OCI-M1 (cell line): ENCODE measurements at regions not wholly inside any gene's neighbourhood (a gene's known extent, or its start where the extent isn't known, plus 50 kb on each side); places are given as distances from the start of the nearest gene placed in this dataset.

Source experiments
- DNase-seq: peaks from one replicate; lab custom pipeline; 2025; lab: John Stamatoyannopoulos, UW

GRCh38 chr15:91556926-91557325, 296.6 kb upstream of the SLCO3A1 start:
- no peak for DNase-seq

- peak; percentile 41 for DNase-seq
Measured at GRCh38 chr15:91559066-91559465, 294.4 kb upstream of the SLCO3A1 start.

- DNase-seq = no peak
Measured at GRCh38 chr15:91561371-91562100, 292.0 kb upstream of the SLCO3A1 start.

GRCh38 chr15:91562698-91563097, 290.8 kb upstream of the SLCO3A1 start:
- DNase-seq = no peak

- DNase-seq = no peak
Measured at GRCh38 chr15:91564631-91565030, 288.9 kb upstream of the SLCO3A1 start.

DNA sequence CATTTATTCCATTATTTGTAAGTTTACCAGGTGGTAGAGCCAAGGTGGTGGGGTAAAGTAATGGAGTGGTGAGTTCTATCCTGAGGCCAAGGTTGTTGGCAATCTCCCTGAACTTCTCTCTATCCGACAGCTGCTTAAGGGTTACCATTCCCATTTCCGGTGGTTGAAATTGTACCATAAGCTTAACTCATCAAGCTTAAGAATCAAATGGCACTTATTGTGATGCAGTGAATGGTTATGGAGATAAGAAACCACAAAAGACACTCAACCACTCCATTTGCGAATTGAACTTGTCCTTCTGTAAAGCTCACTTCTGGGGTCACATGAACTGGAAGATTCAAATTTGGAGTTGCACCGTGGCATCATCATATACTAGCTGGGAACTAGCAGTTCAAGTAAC, 287.4 kb upstream of the SLCO3A1 start:
- peak; percentile 78 for DNase-seq

DNA sequence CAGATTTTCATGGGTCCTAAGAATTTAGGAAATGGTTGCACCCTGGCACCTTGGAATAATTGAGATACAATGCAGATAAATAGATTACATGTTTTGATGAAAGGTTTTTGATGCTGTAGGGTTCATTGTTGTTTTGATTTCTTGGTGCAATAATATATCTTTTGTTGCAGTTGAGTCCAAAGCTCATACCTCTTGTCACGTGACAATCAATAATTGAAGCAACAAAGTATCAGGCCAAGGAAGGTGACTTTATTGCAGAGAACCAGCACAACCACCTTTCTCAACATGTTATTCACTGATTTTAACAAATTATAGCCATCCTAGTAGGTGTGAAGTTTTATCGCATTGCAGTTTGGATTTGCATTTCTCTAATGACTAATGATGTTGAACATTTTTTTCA, 285.5 kb upstream of the SLCO3A1 start:
- DNase-seq = no peak

DNA sequence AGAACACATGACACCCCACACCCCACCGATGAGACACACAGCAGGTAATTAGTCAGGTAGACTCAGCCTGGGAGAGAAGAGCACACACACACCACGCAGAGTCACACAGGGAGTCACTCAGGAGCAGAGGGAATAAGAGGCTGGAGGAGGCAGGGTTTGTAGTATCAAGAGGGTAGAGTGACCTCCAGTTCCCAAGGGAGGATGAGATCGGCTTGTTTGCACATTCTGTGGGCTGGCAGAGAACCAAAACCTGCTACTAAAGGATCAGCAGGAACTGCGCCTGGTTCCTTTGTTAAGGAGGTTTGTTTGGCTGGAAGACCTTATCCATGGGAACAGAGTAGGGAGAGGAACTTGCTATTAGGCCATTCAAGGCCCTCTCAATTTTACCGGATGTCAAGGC, 281.4 kb upstream of the SLCO3A1 start:
- DNase-seq = no peak

DNA sequence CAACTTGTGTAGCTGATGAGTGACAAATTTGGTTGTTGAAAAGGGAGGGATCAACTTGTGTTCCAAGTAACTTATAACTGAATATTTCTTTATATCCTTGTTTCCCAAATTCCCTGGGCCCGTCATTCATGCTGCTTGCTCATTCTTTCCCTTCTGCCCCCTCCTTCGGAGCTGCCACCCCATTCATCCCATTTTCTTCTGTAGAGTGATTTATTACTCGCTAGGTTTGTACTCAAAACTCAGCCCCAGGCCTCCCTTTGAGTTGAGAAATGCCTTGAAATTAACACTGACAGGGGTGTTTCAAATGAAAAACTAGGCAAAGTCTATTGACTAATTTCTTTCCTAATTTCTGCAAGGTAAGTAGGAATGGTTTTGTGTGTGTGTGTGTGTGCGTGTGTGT, 277.4 kb upstream of the SLCO3A1 start:
- DNase-seq = no peak

- DNase-seq = no peak
Measured at GRCh38 chr15:91578511-91578910, 275.0 kb upstream of the SLCO3A1 start.

- DNase-seq = no peak
Measured at GRCh38 chr15:91584895-91585294, 268.6 kb upstream of the SLCO3A1 start.

GRCh38 chr15:91586560-91586959, 266.9 kb upstream of the SLCO3A1 start:
- no peak for DNase-seq

GRCh38 chr15:91589360-91589759, 264.1 kb upstream of the SLCO3A1 start:
- no peak for DNase-seq

DNA sequence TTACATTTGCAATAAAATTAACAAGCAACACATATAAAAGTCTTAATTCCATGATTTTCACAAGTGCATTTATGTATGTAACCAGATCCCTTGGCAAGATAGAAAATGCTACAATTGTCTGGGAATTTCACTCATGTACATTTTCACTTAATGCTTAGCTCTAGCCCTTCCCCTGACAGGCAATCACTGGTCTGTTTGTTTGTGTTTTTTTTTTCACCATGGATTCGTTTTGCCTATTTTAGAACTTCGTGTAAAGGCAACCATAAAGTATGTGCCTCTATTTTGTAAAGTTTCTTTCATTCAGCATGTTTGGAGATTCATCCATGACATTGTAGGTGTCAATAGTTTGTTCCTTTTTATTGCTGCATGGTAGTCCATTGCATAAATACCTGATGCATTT, 260.9 kb upstream of the SLCO3A1 start:
- no peak for DNase-seq

DNA sequence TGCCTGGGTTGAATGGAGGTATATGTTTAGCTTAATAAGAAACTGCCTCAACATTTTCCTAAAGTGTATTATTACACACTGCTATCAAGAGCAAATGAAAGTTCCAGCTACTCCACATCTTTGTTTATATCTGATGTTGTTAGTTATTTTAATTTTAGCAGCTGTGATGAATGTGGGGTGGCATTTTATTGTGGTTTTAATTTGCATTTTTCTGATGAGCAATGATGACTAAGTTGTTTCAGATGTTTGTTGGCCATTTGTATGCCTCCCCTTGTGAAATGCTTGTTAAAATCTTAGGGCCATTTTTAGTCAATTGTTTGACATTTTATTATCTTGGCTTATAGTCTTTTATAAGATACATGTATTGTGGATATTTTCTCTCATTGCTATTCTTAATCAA, 260.4 kb upstream of the SLCO3A1 start:
- no peak for DNase-seq

DNA sequence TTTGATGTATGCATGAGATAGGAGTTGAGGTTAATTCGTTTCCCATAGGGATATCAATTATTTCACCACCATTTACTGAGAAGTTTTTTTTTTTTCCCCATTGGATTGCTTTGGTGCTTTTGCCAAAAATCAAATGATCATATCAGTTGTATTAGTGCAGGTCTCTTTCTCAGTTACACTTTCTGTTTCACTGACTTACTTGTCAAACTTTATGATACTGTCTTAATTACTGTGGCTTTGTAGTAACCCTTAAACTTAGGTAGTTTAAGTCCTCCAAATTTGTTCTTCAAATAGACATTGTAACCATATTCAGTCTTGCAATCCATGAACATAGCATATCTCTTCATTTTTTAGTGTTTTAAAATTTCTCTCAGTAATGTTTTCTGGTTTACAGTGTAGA, 259.9 kb upstream of the SLCO3A1 start:
- no peak for DNase-seq

DNA sequence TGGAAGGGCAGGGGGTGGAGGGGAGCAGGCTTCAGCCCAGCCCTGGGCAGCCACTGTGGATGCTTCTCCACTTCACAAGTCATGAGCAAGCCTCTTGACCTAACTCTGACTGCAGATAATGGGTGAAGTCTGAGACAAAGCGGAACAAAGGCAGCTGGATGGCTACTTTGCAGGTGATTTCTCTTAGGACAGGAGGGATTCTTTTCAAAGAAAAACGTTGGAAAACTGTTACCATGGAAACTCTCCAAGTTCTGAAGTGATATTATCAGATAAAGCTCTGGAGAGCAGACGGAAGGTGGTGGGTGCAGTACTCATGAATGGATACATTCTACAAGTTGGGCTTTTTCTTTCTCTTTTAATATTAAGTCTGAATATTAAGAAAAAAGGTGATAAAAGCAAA, 254.2 kb upstream of the SLCO3A1 start:
- no peak for DNase-seq

DNA sequence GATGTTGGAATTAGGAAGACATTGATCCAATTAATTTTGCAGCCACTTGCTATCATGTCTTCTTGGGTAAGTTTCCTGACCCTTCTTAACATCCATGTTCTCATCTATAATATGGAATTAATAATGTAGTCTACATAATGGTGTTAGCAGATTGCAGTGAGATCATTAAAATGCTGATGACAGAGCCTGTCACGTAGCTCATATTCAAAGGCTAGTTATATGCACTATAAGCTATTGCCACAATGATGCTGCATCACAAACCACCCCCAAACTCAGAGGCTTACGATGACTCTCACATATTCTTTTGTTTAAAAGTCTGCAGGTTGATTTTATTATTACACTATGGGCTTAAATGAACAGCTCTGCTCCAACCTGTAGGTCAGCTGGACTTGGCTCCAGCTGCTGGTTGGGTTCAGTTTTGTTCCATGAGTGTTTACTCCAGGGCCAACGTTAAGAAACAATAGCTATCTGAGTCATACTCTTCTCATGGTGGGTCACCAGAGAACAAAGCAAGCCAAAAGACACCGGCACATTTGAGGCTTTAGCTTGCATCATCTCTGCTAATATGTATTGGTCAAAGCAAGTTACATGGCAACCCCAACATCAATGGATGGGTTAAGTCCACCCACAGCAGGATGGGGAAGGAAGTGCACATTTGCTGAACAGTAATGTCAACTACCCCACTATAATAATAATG, 250.0 kb upstream of the SLCO3A1 start:
- DNase-seq = no peak

DNA sequence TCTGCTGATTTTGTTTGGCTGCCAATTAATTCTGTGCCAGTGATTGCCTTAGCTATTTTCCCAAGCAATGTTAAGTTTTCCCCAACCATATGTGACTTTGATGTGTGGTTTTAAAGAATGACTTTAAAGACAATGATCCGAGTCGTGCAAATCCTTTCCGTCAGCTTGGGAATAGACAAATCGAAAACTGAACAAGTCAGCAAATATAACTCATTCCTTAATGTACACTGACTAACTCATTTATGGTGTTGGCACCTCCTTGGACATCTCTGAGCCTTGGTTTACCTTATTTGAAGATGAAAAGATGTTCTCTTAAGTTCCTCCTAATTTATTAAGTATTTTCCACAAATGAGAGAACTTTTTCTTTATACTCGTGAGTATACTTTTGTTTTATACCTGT, 249.4 kb upstream of the SLCO3A1 start:
- no peak for DNase-seq

DNA sequence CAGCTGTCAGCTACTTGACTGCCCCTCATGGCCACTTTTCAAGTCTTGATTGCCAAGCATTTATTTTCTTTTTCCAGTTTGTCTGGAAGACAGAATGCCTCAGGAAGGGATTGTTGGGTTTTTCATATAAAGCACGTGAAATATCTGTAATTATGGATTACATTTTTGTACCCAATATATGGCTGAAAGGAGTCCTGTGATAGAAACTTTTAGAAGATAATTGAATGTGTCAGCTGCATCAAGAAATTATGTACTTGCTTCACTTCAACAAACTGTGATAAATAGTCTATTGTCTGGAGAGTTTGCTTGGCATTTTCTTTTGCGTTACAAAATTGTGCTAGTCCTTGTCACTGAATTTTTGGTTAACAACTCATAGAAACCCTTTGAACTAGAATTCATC, 247.9 kb upstream of the SLCO3A1 start:
- DNase-seq = no peak

GRCh38 chr15:91609231-91609630, 244.3 kb upstream of the SLCO3A1 start:
- no peak for DNase-seq

- DNase-seq = no peak
Measured at GRCh38 chr15:91609966-91610365, 243.5 kb upstream of the SLCO3A1 start.

DNA sequence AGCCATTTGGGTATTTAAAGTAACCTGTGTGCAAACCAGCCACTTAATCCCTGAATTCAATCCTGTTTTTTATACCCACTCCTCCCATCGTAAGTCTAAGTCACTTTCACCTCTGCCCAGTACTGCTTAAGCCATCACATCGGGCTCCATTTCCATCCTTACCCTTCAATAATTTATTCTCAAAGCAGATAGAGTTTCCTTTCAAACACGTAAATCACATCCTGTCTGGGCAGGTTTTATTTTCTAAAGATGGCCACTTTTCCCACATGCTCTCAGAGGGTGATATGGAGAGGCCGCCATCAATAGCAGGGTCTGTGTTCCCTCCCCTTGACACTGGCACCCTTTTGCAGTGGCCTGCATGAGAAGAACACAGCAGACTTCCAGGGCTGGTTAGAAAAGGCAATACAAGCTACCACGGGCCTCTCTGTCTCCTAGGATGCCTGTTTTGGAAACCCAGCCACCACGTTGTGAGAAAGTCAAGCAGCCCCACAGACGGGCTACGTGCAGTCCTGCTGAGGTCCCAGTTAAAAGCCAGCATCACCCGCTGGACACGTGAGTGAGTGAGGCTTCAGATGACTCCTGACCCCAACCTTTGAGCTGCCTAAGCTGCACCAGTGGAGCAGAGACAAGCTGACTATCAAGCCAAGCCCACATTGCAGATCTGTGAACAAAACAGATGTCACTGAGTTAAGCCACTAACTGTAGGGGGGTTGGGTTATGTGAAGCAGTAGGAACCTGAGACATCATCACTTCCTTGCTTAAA, 241.8 kb upstream of the SLCO3A1 start:
- no peak for DNase-seq
